Astrocyte (in vitro differentiated cells and primary cell): ENCODE measurements at regions not wholly inside any gene's neighbourhood (a gene's known extent, or its start where the extent isn't known, plus 50 kb on each side); places are given as distances from the start of the nearest gene placed in this dataset.
"Not testable (repeated sequence)": the region's sequence is repeated elsewhere in the genome, so short reads cannot be mapped to it uniquely, and the experiment has no call there.

Experiments
- DNase-seq: peaks from one replicate; pipeline ENCODE4 v3.0.0-alpha.2; 2010; ENCODE audit warnings: low read depth
- FAIRE-seq: peaks from 2 replicates; lab custom pipeline; 2011; peaks lifted over from hg19 to GRCh38; lab: Jason Lieb, UNC
- H2AFZ ChIP-seq: 2 replicates; pipeline ENCODE4 v1.6.0; 2012; ENCODE audit warnings: low read depth, low read length, inconsistent platforms
- H3K27ac ChIP-seq: 2 replicates; pipeline ENCODE4 v1.5.1; 2011; ENCODE audit warnings: low read depth, low read length, inconsistent platforms
- H3K27me3 ChIP-seq: 2 replicates; pipeline ENCODE4 v1.6.0; 2011; ENCODE audit warnings: low read length, inconsistent platforms; ENCODE audit not compliant: insufficient read depth
- H3K36me3 ChIP-seq: 2 replicates; pipeline ENCODE4 v1.5.1; 2011; ENCODE audit warnings: low read length, inconsistent platforms; ENCODE audit not compliant: insufficient read depth
- H3K4me1 ChIP-seq: 2 replicates; pipeline ENCODE4 v1.5.1; 2011; ENCODE audit warnings: low read length, inconsistent platforms; ENCODE audit not compliant: insufficient read depth
- H3K4me2 ChIP-seq: 2 replicates; pipeline ENCODE4 v1.6.0; 2012; ENCODE audit warnings: low read length, inconsistent platforms
- H3K4me3 ChIP-seq: 2 replicates; pipeline ENCODE4 v1.5.1; 2011; ENCODE audit warnings: low read depth, mild to moderate bottlenecking, low read length, inconsistent platforms; ENCODE audit not compliant: insufficient read depth
- H3K79me2 ChIP-seq: 2 replicates; pipeline ENCODE4 v1.6.0; 2012; ENCODE audit warnings: mild to moderate bottlenecking, low read length, inconsistent platforms; ENCODE audit not compliant: insufficient read depth
- H3K9ac ChIP-seq: 2 replicates; pipeline ENCODE4 v1.6.0; 2012; ENCODE audit warnings: mild to moderate bottlenecking, low read length, inconsistent platforms
- H3K9me3 ChIP-seq: 2 replicates; pipeline ENCODE4 v1.5.1; 2012; ENCODE audit warnings: low read depth, mild to moderate bottlenecking, low read length, inconsistent platforms; ENCODE audit not compliant: insufficient read depth
- H4K20me1 ChIP-seq: 2 replicates; pipeline ENCODE4 v1.6.0; 2012; ENCODE audit warnings: low read length, inconsistent platforms; ENCODE audit not compliant: insufficient read depth
- H3K27ac Mint-ChIP-seq: one replicate; pipeline ENCODE4 v1.8.0; 2021; ENCODE audit warnings: mild to moderate bottlenecking, mixed read lengths; ENCODE audit not compliant: unreplicated experiment
- H3K27me3 Mint-ChIP-seq: one replicate; pipeline ENCODE4 v1.8.0; 2021; ENCODE audit warnings: low read depth, mixed read lengths; ENCODE audit not compliant: unreplicated experiment
- H3K36me3 Mint-ChIP-seq: one replicate; pipeline ENCODE4 v1.8.0; 2021; ENCODE audit warnings: low read depth, mixed read lengths; ENCODE audit not compliant: unreplicated experiment
- H3K4me1 Mint-ChIP-seq: one replicate; pipeline ENCODE4 v1.8.0; 2021; ENCODE audit warnings: low read depth, mixed read lengths; ENCODE audit not compliant: unreplicated experiment
- H3K4me3 Mint-ChIP-seq: one replicate; pipeline ENCODE4 v1.8.0; 2021; ENCODE audit warnings: mild to moderate bottlenecking, moderate library complexity, mixed read lengths; ENCODE audit not compliant: unreplicated experiment
- H3K9me3 Mint-ChIP-seq: one replicate; pipeline ENCODE4 v1.8.0; 2021; ENCODE audit warnings: mild to moderate bottlenecking, mixed read lengths; ENCODE audit not compliant: unreplicated experiment
- EZH2 ChIP-seq: IDR thresholded peaks from 2 replicates; pipeline ENCODE4 v1.6.1; 2012; ENCODE audit warnings: mild to moderate bottlenecking, low read length, inconsistent platforms; ENCODE audit not compliant: insufficient read depth
- TF ChIP-seq, protein P1 (sequence below): IDR thresholded peaks from 2 replicates; pipeline ENCODE4 v1.5.1; 2011; ENCODE audit warnings: low read depth, mild to moderate bottlenecking, inconsistent platforms, low read length, moderate library complexity; ENCODE audit not compliant: insufficient read depth

DNA sequence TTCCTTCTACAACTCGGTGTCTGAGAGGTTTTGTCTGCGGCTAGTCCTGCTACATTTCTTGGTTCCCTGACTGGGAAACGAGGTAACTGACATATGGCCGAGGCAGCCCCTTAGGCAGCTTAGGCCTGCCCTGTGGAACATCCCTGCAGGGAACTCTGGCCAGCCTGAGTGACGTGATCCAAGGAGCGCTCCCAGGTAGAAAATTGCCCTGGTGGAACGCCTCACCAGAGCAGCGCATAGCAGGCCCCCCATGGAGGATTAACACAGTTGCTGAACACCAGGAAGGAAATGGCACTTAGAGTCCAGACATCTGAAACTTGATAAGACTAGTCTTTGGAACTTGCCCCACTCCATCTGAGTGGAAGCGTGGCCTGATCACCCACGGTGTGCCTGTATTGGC lies 837.4 kb upstream of the NDST4 start:
- no peaks in the 10 kb centered on the region for H3K27me3 Mint-ChIP-seq
- FAIRE-seq (no peak), DNase-seq (no peak)
- H3K9ac ChIP-seq: no peak overlapping the region
- no peak overlapping the region for H3K4me3 ChIP-seq
- H3K4me1 Mint-ChIP-seq: no peaks in the 10 kb centered on the region
- H3K9me3 Mint-ChIP-seq: no peaks in the 10 kb centered on the region
- H3K27ac Mint-ChIP-seq: no peak overlapping the region
- no peaks in the 10 kb centered on the region for H3K36me3 Mint-ChIP-seq
- TF ChIP-seq EZH2: no peak
- TF ChIP-seq, protein P1, sequence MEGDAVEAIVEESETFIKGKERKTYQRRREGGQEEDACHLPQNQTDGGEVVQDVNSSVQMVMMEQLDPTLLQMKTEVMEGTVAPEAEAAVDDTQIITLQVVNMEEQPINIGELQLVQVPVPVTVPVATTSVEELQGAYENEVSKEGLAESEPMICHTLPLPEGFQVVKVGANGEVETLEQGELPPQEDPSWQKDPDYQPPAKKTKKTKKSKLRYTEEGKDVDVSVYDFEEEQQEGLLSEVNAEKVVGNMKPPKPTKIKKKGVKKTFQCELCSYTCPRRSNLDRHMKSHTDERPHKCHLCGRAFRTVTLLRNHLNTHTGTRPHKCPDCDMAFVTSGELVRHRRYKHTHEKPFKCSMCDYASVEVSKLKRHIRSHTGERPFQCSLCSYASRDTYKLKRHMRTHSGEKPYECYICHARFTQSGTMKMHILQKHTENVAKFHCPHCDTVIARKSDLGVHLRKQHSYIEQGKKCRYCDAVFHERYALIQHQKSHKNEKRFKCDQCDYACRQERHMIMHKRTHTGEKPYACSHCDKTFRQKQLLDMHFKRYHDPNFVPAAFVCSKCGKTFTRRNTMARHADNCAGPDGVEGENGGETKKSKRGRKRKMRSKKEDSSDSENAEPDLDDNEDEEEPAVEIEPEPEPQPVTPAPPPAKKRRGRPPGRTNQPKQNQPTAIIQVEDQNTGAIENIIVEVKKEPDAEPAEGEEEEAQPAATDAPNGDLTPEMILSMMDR: no peak
- no peaks in the 10 kb centered on the region for H4K20me1 ChIP-seq
- H3K79me2 ChIP-seq: no peaks in the 10 kb centered on the region
- H3K27me3 ChIP-seq: no peaks in the 10 kb centered on the region
- no peak overlapping the region for H2AFZ ChIP-seq
- no peak overlapping the region for H3K4me3 Mint-ChIP-seq
- no peak overlapping the region for H3K27ac ChIP-seq
- H3K36me3 ChIP-seq: no peaks in the 10 kb centered on the region
- no peak overlapping the region for H3K4me2 ChIP-seq
- H3K4me1 ChIP-seq: no peaks in the 10 kb centered on the region
- no peaks in the 10 kb centered on the region for H3K9me3 ChIP-seq

GRCh38 chr4:115949974-115950743 lies 836.7 kb upstream of the NDST4 start:
- not testable (repeated sequence) for H4K20me1 ChIP-seq, H3K27me3 Mint-ChIP-seq, H3K4me1 Mint-ChIP-seq, H3K4me3 Mint-ChIP-seq, H3K4me2 ChIP-seq, H3K9me3 Mint-ChIP-seq, H3K79me2 ChIP-seq, H2AFZ ChIP-seq, H3K36me3 Mint-ChIP-seq, DNase-seq, H3K27ac ChIP-seq, H3K36me3 ChIP-seq, H3K27ac Mint-ChIP-seq, FAIRE-seq, H3K9me3 ChIP-seq, H3K4me3 ChIP-seq, H3K27me3 ChIP-seq, H3K4me1 ChIP-seq, H3K9ac ChIP-seq

GRCh38 chr4:115945026-115945425 lies 831.6 kb upstream of the NDST4 start:
- no peaks in the 10 kb centered on the region for H4K20me1 ChIP-seq
- Mint-ChIP-seq H3K4me1 (peaks cover 6% of the 10 kb centered on the region), H3K4me3 (no peak overlapping the region), H3K27ac (no peak overlapping the region), H3K9me3 (peaks cover 2% of the 10 kb centered on the region), H3K27me3 (no peaks in the 10 kb centered on the region), H3K36me3 (no peaks in the 10 kb centered on the region)
- FAIRE-seq (no peak), DNase-seq (no peak)
- H3K4me2 ChIP-seq: no peak overlapping the region
- no peaks in the 10 kb centered on the region for H3K27me3 ChIP-seq
- H3K9ac ChIP-seq: no peak overlapping the region
- no peak overlapping the region for H3K4me3 ChIP-seq
- H3K9me3 ChIP-seq: no peaks in the 10 kb centered on the region
- no peaks in the 10 kb centered on the region for H3K79me2 ChIP-seq
- TF ChIP-seq, protein P1: no peak
- TF ChIP-seq EZH2: no peak
- no peaks in the 10 kb centered on the region for H3K36me3 ChIP-seq
- no peak overlapping the region for H3K27ac ChIP-seq
- H3K4me1 ChIP-seq: no peaks in the 10 kb centered on the region
- no peak overlapping the region for H2AFZ ChIP-seq
